ENCODE measurements at regions not wholly inside any gene's neighbourhood (a gene's known extent, or its start where the extent isn't known, plus 50 kb on each side); places are given as distances from the start of the nearest gene placed in this dataset.
"Not testable (repeated sequence)": the region's sequence is repeated elsewhere in the genome, so short reads cannot be mapped to it uniquely, and the experiment has no call there.

DNA sequence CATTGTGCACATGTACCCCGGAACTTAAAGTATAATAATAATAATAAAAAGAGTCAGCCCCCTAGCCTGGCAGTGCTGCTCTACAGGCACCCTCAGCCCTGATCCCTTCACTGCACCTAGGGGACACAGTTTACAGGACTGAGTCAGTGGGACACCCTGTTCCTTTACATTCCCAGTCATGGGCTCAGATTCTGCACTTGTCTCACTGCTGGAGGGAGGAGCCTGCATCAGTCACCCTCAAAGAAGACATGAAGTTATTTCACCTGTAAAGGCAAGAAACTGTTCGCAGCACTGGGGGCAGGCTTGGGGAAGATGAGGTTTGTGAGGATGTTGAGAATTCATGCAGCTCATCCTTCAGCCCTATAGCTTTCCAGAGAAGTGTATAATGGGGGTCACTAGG, 50.7 kb upstream of the VPREB1 start:
- DNase-seq (ENCODE audit: low spot score) = no peak

DNA sequence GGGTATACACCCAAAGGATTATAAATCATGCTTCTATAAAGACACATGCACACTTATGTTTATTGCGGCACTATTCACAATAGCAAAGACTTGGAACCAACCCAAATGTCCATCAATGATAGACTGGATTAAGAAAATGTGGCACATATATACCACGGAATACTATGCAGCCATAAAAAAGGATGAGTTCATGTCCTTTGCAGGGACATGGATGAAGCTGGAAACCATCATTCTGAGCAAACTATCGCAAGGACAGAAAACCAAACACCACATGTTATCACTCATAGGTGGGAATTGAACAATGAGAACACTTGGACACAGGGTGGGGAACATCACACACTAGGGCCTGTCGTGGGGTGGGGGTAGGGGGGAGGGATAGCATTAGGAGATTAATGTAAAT, 51.1 kb upstream of the VPREB1 start:
- DNase-seq (ENCODE audit: low spot score) = not testable (repeated sequence)

DNA sequence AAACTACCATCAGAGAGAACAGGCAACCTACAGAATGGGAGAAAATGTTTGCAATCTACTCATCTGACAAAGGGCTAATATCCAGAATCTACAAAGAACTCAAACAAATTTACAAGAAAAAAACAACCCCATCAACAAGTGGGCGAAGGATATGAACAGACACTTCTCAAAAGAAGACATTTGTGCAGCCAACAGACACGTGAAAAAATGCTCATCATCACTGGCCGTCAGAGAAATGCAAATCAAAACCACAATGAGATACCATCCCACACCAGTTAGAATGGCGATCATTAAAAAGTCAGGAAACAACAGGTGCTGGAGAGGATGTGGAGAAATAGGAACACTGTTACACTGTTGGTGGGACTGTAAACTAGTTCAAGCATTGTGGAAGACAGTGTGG, 51.6 kb upstream of the VPREB1 start:
- not testable (repeated sequence) for DNase-seq (ENCODE audit: low spot score)

DNA sequence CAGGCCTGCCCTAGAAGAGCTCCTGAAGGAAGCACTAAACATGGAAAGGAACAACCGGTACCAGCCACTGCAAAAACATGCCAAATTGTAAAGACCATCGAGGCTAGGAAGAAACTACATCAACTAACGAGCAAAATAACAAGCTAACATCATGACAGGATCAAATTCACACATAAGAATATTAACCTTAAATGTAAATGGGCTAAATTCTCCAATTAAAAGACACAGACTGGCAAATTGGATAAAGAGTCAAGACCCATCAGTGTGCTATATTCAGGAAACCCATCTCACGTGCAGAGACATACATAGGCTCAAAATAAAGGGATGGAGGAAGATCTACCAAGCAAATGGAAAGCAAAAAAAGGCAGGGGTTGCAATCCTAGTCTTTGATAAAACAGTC, 54.8 kb upstream of the VPREB1 start:
- not testable (repeated sequence) for DNase-seq (ENCODE audit: low spot score)

DNA sequence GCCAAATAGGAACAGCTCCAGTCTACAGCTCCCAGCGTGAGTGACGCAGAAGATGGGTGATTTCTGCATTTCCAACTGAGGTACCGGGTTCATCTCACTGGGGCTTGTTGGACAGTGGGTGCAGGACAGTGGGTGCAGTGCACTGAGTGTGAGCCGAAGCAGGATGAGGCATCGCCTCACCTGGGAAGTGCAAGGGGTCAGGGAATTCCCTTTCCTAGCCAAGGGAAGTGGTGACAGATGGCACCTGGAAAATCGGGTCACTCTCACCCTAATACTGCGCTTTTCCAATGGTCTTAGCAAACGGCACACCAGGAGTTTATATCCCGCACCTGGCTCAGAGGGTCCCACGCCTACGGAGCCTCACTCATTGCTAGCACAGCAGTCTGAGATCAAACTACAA, 56.7 kb upstream of the VPREB1 start:
- not testable (repeated sequence) for DNase-seq (ENCODE audit: low spot score)

DNA sequence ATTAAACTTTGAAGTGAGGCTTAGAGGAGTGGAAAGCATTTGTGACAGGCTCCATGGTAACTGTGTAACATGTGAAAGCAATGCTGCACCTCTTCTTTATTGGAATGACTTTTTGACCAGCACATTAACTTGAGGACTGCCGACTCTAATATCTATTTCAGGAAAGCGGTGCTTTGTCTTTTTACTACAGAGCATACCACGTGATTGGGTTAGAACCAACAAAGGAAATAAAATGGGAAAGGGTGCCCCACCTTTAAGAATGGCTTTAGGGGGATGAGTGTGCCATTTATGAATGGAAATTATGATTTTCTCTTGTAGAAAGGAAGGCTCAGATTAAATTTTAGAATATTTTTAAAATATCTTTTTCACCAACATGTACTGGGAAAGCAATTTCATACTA, 57.3 kb upstream of the VPREB1 start:
- no peak for DNase-seq (ENCODE audit: low spot score)

DNA sequence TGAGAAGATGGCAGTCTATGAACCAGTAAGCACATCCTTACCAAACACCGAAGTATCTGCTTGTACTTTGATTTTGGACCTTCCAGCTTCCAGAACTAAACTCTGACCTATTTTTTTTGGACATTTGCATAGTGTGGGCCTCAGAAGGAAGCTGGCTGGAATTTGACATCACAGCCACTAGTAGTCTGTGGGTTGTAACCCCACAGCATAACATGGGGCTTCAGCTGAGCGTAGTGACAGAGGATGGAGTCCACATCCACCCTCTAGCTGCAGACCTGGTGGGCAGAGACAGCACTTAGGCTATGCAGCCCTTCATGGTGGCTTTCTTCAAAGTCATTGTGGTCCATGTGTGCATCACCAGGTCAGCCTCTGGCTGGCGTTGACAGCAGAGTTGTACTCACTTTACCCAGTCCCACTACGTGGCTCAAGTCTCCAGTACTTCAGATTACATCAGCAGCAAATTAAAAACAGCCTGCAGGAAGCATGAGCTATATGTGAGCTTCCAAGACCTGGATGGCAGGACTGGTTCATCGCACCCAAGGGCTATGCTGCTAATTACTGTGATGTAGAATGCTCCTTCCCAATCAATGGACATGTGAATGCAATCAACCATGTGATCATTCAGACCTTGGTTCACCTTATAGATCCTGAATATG, 58.6 kb upstream of the VPREB1 start:
- DNase-seq (ENCODE audit: low spot score) = no peak

DNA sequence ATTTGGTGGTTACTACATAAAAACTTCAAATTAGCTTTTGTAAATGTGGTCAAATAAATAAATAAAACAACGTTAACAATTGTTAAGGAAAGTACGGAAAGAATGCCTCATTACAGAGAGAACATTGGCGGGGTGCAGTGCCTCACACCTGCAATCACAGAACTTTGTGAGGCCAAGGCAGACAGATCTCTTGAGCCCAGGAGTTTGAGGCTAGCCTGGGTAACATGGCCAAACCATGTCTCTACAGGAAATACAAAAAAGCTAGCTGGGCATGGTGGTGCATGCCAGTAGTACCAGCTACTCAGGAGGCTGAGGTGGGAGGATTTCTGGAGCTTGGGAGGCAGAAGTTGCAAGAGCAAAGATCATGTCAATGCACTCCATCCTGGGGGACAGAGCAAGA, 59.4 kb upstream of the VPREB1 start:
- no peak for DNase-seq (ENCODE audit: low spot score)

DNA sequence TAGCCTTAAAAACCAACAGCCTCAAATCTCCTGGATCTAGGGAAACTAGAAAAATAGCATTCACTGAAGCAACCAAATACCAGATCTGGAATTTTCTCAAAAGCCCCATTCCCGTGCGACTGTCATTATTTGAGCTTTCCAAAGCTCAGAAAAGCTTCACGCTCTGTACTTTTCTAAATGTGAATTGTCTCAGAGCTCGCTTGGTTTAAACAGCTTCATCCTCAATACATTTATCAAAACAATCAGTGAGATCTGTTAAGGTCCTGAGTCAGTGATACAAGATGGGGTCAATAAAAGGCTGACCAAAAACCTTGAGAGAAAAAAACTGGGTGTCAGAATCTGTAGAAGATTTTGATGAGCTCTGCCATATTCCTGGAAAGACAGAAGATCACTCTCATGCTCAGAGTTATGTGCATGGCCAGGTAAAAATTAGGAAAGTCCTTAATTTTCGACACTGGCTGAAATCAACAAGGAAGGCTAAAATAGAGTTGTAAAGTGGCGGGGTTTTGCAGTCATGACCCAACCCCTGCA, 60.2 kb upstream of the VPREB1 start:
- no peak for DNase-seq (ENCODE audit: low spot score)

DNA sequence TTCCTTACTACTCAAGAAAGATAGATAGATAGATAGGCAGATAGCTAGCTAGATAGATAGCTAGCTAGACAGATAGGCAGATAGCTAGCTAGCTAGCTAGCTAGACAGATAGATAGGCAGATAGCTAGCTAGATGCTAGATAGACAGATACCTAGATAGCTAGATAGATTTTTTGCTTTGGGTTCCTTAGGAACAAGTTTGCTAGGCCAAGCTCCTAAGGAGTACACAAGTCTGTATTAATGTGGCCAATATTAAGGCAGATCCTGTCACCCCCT, 61.7 kb upstream of the VPREB1 start:
- DNase-seq (ENCODE audit: low spot score) = no peak

DNA sequence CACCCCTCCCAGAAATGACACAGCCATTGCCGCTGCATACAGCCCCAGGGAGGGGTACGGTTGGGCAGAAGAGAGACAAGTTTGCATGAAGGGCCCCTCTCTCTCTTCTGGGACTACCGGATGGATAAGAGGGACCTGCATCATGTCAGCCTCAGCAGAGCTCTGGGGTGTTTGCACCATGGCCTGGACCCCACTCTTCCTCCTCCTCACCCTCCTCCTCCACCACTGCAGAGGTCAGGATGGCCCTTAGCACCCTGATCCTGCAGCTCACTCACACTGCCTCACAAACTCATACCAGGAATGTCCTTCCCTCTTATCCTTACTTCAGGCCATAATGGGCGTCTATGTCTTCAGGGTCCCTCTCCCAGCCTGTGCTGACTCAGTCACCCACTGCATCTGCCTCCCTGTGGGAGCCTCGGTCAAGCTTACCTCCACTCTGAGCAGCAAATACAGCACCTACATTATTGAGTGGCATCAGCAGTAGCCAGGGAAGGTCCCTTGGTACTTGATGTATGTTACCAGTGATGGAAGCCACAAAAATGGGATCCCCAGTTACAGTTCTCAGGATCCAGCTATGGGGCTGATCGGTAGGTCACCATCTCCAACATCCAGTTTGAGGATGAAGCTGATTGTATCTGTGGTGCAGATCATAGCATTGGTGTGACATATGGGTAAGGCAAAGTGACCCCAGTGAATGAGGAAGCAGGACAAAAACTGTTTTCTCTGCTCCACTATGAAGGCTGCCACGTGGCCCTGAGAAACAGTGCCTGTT, 62.2 kb upstream of the VPREB1 start:
- DNase-seq (ENCODE audit: low spot score) = no peak

DNA sequence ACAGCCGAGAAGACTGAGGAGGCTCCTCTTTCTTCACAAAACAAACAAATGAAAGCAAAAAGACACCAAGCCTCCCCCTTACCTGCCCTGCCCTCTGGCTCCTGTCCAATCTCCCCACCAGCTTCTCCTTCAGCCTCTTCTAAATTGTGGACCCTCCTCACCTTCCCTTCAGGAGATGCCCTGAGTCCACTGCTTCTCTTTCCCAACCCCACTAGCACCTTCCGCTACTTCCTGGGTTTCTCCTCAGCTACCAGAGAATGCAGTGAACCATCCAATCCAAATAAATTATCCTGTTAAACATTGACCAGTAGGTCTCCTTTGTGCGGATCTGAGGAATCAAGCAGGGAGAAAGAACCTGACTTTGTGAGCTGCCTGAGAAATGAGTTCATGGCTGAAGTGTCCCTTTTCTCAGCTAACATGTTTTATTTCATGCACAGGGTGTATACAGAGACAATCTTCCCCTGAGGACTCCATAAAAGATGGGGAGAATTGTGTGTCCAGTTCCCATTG, 63.2 kb upstream of the VPREB1 start:
- DNase-seq (ENCODE audit: low spot score) = no peak

DNA sequence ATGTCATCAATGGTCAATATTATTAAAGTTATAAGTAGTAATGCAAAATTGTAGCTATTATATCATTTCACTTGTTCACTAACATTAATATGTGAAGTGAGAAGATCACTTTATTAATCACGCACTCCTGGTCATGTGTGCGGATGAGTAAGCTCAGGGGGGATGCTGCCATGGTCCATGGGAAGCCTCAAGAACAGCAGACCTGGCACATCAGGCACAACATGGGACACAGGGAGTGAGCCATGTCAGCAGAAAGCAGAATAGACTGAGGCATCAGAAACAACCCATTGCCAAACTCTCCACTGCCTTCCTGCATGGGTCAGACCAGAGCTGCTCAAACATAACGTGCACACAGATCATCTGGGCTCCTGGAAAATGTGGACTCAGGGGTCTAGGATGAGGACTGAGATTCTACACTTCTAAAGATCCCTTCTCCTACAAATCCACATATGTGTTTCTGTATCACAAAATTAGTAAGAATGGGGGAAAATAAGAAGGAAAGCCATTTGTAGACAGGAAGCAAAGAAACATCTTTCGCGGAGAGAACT, 63.8 kb upstream of the VPREB1 start:
- DNase-seq (ENCODE audit: low spot score) = no peak

DNA sequence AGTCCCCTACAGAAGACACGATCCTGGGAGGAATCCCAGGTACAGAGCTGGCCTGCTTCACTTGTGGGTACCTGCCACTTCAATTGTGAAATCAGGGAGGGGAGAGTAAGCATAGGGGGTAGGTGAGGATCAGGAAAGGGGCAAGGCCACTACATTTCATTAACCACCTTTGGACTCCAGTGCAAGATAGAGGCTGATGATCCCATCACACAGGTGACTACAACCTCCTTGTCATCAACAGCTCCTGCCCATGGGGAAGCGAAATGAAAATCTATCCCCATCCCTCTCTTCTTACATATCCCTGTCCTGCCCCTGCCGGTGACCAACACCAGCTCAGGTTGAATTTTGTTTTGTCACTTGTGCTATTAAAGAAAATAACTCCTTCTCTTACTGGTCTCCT, 64.7 kb upstream of the VPREB1 start:
- DNase-seq (ENCODE audit: low spot score) = no peak

DNA sequence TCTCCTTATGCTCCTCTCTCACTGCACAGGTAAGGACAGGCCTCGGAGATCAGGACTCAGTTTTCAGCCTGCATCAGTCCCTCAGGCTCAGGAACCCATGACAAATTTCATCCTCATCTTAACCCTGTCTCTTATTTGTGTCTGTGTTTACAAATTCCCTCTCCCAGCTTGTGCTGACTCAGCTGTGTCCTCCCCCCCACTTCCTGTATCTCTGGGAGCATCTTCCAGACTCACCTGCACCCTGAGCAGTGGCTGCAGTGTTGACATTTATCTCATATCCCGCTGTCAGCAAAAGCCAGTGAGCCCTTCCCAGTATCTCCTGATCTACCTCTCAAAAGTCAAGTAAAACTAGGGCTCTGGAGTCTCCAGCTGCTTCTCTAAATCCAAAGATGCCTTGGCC, 65.6 kb upstream of the VPREB1 start:
- no peak for DNase-seq (ENCODE audit: low spot score)

DNA sequence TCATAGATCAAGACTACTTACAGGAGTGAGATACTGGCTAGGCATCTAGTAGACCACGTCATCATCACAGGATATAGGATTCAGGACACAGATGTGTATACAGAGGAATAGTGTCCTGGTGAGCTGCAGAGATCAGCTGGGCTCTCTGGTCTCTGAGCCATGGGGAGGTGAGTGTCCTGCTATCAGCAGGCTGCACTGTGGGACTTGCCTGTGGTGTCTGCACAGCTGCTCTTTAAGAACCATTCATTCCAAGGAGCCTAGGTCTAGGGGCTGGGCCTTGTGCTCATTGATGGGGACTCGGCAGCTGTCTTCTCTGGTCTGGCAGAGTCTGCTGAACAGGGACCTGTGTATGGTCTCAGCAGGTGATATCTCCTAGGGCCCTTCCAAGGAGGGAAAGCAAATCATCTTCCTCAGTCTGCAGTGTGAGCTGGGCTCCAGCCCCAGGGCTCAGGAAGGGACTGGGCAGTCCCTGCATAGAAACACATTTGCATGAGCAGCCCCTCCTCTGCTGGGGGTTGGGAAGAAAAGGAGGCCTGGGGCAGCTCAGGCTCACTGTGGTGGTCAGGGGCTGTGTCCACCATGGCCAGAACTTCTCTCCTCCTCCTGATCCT, 66.1 kb upstream of the VPREB1 start:
- DNase-seq (ENCODE audit: low spot score) = no peak

DNA sequence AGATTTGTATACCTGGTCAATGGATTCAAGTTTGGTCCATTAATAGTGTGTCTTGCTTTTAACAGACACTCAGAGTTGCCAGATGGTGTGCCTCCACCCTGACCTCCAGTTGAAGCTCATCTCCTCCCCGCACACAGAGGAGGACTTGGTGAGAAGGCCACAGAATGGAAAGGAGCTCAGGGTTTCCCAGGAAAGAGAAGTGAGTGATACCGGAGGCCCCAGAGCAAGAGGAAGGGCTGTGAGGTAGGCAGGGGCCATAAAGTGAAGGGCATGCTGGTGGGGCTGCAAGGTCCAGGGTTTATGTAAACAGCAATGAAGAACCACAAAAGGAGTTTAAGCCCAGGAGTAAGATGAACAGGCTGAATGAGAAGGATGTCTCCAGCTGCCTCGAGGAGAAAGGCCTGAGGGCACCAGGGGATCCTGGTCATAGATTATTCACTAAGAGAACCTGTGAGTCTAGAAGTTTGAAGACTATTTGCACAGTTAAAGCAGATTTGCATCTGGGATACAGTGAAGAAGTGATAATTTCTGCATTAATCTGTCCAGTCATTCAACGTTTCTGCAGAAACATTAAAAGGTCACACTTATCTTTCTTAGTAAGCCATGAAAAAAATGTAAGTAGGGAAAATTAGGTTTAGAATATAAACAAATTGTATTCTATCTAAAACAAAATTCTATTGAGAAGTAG, 67.5 kb upstream of the VPREB1 start:
- DNase-seq (ENCODE audit: low spot score) = no peak

DNA sequence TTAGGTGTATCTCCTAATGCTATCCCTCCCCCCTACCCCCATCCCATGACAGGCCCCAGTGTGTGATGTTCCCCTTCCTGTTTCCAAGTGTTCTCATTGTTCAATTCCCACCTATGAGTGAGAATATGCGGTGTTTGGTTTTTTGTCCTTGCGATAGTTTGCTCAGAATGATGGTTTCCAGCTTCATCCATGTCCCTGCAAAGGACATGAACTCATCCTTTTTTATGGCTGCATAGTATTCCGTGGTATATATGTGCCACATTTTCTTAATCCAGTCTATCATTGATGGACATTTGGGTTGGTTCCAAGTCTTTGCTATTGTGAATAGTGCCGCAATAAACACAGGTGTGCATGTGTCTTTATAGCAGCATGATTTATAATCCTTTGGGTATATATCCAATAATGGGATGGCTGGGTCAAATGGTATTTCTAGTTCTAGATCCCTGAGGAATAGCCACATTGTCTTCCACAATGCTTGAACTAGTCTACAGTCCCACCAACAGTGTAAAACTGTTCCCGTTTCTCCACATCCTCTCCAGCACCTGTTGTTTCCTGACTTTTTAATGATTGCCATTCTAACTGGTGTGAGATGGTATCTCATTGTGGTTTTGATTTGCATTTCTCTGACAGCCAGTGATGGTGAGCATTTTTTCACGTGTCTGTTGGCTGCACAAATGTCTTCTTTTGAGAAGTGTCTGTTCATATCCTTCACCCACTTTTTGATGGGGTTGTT, 71.5 kb upstream of the VPREB1 start:
- not testable (repeated sequence) for DNase-seq (ENCODE audit: low spot score)

DNA sequence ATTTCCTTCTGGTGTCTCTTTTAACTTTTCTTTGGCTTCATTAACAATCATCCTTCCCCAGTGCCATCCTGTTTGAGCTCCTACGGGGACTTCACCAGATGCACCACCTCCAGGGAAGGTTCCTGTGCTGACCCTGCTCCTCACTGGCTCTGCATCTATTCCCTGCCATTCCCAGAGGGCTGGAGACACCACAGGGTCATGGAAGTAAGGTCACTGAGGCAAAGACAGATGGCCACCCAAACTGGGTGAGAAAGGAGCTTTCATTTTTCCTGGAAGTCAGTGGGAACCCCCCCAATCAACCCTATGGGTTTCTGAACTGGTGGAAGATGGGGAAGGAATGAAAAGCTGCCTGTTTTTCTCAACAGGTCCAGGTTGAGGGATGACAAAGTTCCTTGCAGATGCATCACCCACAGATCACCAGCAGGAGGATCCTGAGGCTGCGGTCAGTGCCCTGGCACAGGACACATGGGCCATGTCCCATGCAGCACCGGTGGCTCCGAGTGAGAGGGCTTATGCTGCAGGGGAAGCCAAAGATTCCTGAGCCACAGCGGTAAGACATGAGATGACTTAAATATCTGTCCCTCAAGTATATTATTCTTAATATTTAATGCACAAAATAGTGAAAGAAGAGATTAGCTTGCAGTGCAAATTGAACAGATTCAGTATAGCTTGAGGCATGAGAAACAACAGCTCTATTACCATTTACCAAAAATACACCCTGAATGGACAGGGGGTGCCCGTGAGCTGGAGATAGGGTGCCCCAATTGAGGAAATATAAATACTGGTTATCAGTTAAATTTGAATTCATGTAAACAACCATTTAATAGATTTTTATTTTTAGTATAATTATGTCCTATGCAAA, 73.0 kb upstream of the VPREB1 start:
- no peak for DNase-seq (ENCODE audit: low spot score)

DNA sequence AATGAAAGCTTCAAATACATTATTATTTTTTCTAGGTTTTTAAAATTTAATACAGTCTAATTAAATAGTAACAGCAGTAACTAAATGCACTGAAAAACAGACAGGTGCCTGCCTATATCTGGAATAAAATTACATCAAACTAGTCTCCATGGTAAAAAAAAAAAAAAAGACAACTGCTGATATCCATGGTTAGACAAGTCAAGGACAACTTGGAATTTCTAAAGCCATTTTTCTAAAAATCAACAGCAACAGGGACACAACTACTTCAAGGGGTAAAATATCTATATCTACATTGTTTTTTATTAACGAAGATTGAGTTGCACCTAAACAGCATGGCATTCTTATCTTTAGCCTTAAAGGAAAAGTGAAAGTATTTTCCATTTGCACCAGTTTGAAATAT, 74.7 kb upstream of the VPREB1 start:
- DNase-seq (ENCODE audit: low spot score) = no peak
